Muscle layer of colon (tissue), 2 donors: ENCODE measurements at regions not wholly inside any gene's neighbourhood (a gene's known extent, or its start where the extent isn't known, plus 50 kb on each side); places are given as distances from the start of the nearest gene placed in this dataset.
"Not testable (repeated sequence)": the region's sequence is repeated elsewhere in the genome, so short reads cannot be mapped to it uniquely, and the experiment has no call there.

Experiments used
- H3K27ac ChIP-seq: one replicate; pipeline ENCODE4 v1.7.0; 2013; ENCODE audit warnings: low read depth, mild to moderate bottlenecking, low read length, moderate library complexity
- H3K27me3 ChIP-seq, 2 donors: one replicate each; pipeline ENCODE4 v1.7.0; 2013; ENCODE audit warnings: low read length in 2 of 2, mild to moderate bottlenecking in 2 of 2; ENCODE audit not compliant: insufficient read depth in 2 of 2, control insufficient read depth in 1 of 2
- H3K36me3 ChIP-seq: one replicate; pipeline ENCODE4 v1.7.0; 2013; ENCODE audit warnings: mild to moderate bottlenecking, low read length; ENCODE audit not compliant: insufficient read depth
- H3K4me1 ChIP-seq: one replicate; pipeline ENCODE4 v1.7.0; 2013; ENCODE audit warnings: mild to moderate bottlenecking, low read length; ENCODE audit not compliant: insufficient read depth
- H3K4me3 ChIP-seq, 2 donors: one replicate each; pipeline ENCODE4 v1.7.0; 2013; ENCODE audit warnings: low read length in 2 of 2, low read depth in 1 of 2, mild to moderate bottlenecking in 1 of 2, moderate library complexity in 1 of 2
- H3K9ac ChIP-seq: one replicate; pipeline ENCODE4 v1.7.0; 2013; ENCODE audit warnings: low read length
- H3K9me3 ChIP-seq: one replicate; pipeline ENCODE4 v1.7.0; 2013; ENCODE audit warnings: mild to moderate bottlenecking, low read length
- donor health status: abdominal sarcoma.
- donor health status: Adenocarcinoma of cecum.

DNA sequence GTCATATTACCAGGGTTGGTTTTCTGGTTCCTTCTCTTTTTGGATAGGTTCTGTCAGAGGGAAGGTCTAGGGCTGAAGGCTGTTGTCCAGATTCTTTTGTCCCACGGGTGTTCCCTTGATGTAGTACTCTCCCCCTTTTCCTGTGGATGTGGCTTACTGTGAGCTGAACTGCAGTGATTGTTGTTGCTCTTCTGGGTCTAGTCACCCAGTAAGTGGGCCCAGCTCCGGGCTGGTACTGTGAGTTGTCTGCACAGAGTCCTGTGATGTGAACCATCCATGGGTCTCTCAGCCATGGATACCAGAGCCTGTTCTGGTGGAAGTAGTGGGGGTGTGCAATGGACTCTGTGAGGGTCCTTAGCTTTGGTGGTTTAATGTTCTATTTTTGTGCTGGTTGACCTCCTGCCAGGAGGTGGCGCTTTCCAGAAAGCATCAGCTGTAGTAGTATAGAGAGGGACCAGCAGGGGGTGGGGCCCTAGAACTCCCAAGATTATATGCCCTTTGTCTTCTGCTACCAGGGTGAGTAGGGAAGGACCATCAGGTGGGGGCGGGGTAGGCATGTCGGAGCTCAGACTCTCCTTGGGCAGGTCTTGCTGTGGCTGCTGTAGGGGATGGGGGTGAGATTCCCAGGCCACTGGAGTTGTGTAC lies 99.4 kb upstream of the CHST15 start:
- H3K9ac ChIP-seq, H3K4me3 ChIP-seq, H3K9me3 ChIP-seq, H3K4me1 ChIP-seq, H3K27me3 ChIP-seq, H3K36me3 ChIP-seq, H3K27ac ChIP-seq: not testable (repeated sequence)

DNA sequence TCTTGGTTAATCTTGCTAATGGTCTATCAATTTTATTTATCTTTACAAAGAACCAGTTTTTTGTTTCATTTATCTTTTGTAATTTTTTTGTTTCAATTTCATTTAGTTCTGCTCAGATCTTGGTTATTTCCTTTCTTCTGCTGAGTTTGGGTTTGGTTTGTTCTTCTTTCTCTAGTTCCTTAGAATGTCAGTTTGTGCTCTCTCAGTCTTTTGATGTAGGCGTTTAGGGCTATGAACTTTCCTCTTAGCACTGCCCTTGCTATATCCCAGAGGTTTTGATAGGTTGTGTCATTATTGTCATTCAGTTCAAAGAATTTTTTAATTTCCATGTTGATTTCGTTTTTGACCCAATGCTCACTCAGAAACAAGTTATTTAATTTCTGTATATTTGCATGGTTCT lies 97.1 kb upstream of the CHST15 start:
- H3K4me1 ChIP-seq, H3K9me3 ChIP-seq, H3K4me3 ChIP-seq, H3K9ac ChIP-seq, H3K27ac ChIP-seq, H3K27me3 ChIP-seq, H3K36me3 ChIP-seq: not testable (repeated sequence)

DNA sequence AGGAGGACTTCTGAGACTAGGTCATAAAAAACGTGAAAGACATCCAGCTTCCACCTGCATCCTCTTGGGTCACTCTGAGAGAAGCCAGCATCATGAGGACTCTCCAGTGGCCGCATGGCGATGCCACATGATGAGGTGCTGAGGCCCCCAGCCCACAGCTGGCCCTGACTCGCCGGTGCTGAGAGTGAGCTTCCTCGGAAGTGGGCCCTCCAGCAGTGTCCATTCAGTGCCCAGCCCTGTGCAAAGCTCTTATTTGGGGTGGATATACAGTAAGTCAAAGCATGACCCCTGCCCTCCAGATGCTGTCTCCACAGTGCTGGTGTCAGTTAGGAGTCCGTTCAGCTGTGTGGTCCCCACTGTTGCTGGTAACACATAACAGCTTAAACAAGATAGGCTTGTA lies 93.6 kb upstream of the CHST15 start:
- Histone ChIP-seq H3K4me1 (no peaks in the 10 kb centered on the region), H3K27ac (no peak overlapping the region), H3K4me3 (no peak overlapping the region), H3K27me3 (no peaks in the 10 kb centered on the region), H3K36me3 (no peaks in the 10 kb centered on the region), H3K9ac (no peak overlapping the region), H3K9me3 (no peaks in the 10 kb centered on the region)

DNA sequence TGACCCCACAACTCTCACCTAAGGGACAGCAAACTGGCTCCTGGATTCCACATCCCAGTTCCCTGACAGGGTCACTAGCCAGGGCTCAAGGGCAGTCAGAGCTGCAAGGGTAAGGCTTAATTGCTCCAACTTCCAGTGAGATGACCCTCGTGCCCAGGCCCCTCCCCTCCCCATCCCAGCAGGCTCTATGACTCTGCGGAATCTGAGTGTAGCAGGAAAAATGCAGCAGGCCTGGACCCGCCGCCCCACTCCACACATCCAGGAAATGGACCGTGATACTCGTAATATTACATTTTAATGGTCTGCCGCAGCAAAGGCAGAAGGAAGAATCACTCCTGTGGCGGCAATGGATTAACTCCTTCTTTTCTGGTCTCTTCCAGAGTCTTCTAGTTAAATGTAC lies 91.7 kb upstream of the CHST15 start:
- H3K9ac ChIP-seq: no peak overlapping the region
- H3K9me3 ChIP-seq: no peaks in the 10 kb centered on the region
- no peaks in the 10 kb centered on the region for H3K27me3 ChIP-seq
- H3K36me3 ChIP-seq: no peaks in the 10 kb centered on the region
- H3K4me1 ChIP-seq: no peaks in the 10 kb centered on the region
- H3K4me3 ChIP-seq: no peak overlapping the region
- no peak overlapping the region for H3K27ac ChIP-seq

- no peaks in the 10 kb centered on the region for H3K36me3 ChIP-seq
- H3K4me3 ChIP-seq: no peak overlapping the region
- no peak overlapping the region for H3K9ac ChIP-seq
- no peaks in the 10 kb centered on the region for H3K27me3 ChIP-seq
- no peak overlapping the region for H3K27ac ChIP-seq
- no peaks in the 10 kb centered on the region for H3K4me1 ChIP-seq
- no peaks in the 10 kb centered on the region for H3K9me3 ChIP-seq
Observed at GRCh38 chr10:124184208-124184830, 90.9 kb upstream of the CHST15 start.

DNA sequence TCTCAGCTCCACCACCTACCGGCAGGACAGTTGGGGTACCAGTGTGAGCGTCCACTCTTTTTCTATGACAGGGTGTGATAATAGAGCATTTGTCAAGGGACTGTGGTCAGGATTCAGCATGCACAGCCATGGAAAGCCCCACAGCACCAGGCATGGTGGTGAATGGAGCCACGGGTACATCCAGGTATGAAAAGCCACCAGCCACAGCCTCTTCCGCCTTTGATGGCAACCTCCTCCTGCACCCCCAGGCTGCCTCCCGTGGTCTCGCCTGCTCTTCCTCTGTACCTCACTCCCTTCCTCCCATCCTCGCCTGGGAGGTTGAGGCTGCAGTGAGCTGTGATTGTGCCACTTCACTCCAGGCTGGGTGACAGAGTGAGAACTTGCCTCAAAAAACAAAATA lies 90.2 kb upstream of the CHST15 start:
- no peak overlapping the region for H3K27ac ChIP-seq
- no peaks in the 10 kb centered on the region for H3K36me3 ChIP-seq
- no peaks in the 10 kb centered on the region for H3K4me1 ChIP-seq
- H3K9me3 ChIP-seq: no peaks in the 10 kb centered on the region
- H3K9ac ChIP-seq: no peak overlapping the region
- no peak overlapping the region for H3K4me3 ChIP-seq
- H3K27me3 ChIP-seq: no peaks in the 10 kb centered on the region

GRCh38 chr10:124182088-124182541 lies 88.7 kb upstream of the CHST15 start:
- no peak overlapping the region for H3K27ac ChIP-seq
- H3K9ac ChIP-seq: no peak overlapping the region
- H3K27me3 ChIP-seq: no peaks in the 10 kb centered on the region
- H3K36me3 ChIP-seq: no peaks in the 10 kb centered on the region
- H3K9me3 ChIP-seq: no peaks in the 10 kb centered on the region
- no peaks in the 10 kb centered on the region for H3K4me1 ChIP-seq
- no peak overlapping the region for H3K4me3 ChIP-seq

DNA sequence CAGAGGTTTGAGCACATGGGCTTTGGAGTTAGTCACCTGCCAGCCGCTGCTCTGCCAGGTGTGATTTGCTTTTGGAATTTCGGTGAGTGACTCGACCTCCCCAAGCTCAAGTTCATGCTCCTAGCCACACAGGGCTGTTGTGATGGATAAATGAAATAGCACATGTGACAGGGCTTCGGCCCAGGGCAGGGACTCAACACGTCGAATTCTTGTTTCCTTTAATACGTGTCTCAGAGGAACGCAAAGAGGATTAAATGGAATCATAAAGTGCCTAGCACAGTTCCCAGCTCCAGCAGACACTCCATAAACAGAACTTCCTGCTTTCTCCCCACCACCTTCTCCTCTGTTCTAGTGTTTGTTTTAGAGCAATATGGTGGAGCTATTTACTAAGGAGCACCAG lies 88.3 kb upstream of the CHST15 start:
- H3K27me3 ChIP-seq: no peaks in the 10 kb centered on the region
- H3K27ac ChIP-seq: no peak overlapping the region
- H3K9ac ChIP-seq: no peak overlapping the region
- peaks cover under 1% of the 10 kb centered on the region for H3K4me1 ChIP-seq
- H3K36me3 ChIP-seq: no peaks in the 10 kb centered on the region
- H3K9me3 ChIP-seq: no peaks in the 10 kb centered on the region
- H3K4me3 ChIP-seq: no peak overlapping the region

DNA sequence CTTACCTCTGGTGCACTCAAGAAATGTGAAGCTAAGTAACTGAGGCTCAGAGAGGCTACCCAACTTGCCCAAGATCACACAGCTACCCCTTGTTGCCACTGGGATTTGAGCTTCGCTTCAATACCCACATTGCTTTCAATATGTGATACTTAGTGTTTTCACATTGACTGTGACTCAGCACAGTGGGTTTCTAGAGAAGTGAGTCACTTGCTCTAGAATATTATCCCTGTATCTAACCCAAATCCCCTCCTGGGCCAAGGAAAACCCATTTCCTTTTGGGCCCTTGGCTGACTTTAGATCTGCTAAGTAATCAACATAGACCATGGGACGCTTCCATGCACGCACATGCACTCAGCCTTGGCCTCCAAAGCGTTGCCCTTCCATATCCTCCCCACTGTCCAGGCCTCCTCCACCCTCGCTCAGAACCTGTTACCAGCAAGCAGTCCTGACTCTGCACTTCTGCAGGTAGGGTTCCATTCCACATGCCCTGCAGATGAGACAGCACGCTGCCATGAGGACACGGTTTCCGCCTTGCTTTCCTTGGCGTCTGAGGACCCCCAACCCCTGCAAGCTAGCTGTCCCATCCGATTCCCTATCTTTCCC lies 87.7 kb upstream of the CHST15 start:
- no peaks in the 10 kb centered on the region for H3K27me3 ChIP-seq
- no peak overlapping the region for H3K4me3 ChIP-seq
- H3K36me3 ChIP-seq: no peaks in the 10 kb centered on the region
- no peaks in the 10 kb centered on the region for H3K9me3 ChIP-seq
- peaks cover 4% of the 10 kb centered on the region for H3K4me1 ChIP-seq
- H3K27ac ChIP-seq: no peak overlapping the region
- H3K9ac ChIP-seq: no peak overlapping the region

DNA sequence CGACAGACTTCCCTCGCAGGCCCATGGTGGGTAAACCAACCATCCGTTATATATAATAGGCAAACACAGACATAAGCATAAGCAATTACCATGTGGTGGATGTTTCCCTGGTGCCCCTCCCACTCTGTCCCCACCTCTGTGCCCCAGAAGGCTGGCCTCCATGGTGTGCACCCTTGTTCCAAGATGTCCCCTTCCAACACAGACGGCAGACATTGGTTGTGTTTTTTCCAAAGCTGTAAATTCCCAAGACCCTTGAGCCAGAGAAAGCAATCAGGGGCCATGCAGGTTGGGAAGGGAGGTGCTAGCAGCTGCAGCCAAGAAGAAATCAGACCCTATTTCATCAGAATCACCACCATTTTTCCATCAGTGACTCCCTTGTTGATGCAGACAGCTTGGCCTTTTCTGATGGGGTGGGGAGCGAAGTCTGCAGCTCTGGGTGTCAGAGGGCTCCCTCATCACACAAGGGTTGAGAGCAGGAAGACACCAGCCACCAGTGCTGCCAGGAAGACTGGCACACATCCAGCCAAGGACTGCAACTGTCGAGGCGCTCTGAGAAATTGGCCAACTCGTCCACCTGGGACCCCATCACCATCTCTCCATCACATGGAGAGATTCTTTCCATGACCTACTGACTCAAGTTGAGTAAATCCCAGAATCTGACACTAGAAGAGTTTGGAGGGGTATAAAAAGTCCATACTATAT lies 86.8 kb upstream of the CHST15 start:
- Histone ChIP-seq H3K9me3 (no peaks in the 10 kb centered on the region), H3K4me3 (no peak overlapping the region), H3K4me1 (peaks cover 4% of the 10 kb centered on the region), H3K9ac (no peak overlapping the region), H3K36me3 (no peaks in the 10 kb centered on the region), H3K27ac (no peak overlapping the region), H3K27me3 (no peaks in the 10 kb centered on the region)

DNA sequence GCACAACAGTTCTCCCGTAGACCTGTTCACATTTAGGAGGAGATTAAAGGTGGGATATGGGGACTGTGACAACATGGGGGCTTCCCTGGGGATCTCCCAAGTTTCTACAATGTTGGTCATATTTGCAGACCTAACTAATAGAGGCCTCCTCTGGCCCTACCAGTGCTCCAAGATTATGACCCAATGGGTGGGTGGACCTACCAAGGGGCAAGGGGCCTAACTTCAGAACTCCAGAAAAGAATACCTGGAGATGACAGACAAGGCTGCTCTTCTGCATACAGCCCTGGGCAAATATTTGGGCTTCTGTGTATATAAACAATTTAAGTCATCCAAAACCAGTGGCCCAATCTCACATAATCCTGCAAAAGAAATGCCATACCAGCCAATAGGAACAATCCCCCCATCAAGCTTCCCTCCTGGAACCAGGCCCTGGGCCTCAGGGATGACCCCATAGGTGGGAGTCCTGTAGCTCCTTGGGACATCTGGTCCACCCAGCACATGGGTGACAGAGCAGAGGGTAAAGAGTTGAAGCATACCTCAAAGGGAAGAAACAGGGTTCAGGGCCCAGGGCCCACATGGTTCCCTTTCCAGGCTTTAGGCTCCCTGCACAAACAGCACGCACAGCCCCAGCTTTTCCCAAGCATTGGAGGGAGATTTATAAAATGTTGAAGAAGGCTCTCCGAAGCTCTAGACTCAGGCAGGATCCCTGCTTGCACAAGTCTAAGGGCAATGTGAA lies 86.1 kb upstream of the CHST15 start:
- H3K4me1 ChIP-seq: peaks cover 4% of the 10 kb centered on the region
- no peak overlapping the region for H3K4me3 ChIP-seq
- H3K36me3 ChIP-seq: no peaks in the 10 kb centered on the region
- H3K27ac ChIP-seq: no peak overlapping the region
- H3K9ac ChIP-seq: no peak overlapping the region
- H3K27me3 ChIP-seq: no peaks in the 10 kb centered on the region
- no peaks in the 10 kb centered on the region for H3K9me3 ChIP-seq
